Prostate gland (tissue), 2 donors: ENCODE measurements at regions not wholly inside any gene's neighbourhood (a gene's known extent, or its start where the extent isn't known, plus 50 kb on each side); places are given as distances from the start of the nearest gene placed in this dataset.

Experiments
- POLR2A ChIP-seq: fragments of 450-650 bp; IDR thresholded peaks from one replicate; pipeline ENCODE4 v1.6.1; 2016; ENCODE audit warnings: antibody characterized with exemption, mild to moderate bottlenecking
- POLR2AphosphoS5 ChIP-seq: sonication (generic); formaldehyde crosslinking; IDR thresholded peaks from one replicate; pipeline ENCODE4 v1.6.1; 2017; ENCODE audit warnings: antibody characterized with exemption
- TF ChIP-seq, protein P1 (sequence below), 4 experiments: fragments of 200-600 bp in 2 of 4; fragments of 450-650 bp in 2 of 4; sonication (generic) in 2 of 4; IDR thresholded peaks; 1 replicate in 3 of 4; 2 replicates in 1 of 4; pipeline ENCODE4 v1.5.1; 2016 to 2019; ENCODE audit warnings: antibody characterized with exemption in 4 of 4, mild to moderate bottlenecking in 2 of 4, moderate library complexity in 2 of 4

DNA sequence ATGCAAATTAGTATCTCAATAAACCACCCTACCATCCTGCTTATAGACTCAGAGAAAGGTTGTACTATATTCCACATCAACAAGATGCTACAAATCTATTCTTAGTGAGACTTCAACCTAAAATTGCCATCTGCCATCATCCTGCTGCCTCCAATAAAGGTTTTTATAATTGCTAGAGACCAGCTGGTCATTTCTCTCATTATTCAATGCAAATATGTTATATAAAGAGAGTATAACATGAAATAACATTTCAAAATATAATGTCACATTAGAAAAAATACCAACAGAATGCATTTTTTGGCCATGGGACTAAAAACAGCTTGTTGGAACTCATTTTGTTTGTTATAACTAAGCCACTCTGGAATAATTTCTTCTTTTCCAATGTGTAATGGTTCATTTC, 247.3 kb downstream of the LRIG3 start:
- TF ChIP-seq, protein P1, sequence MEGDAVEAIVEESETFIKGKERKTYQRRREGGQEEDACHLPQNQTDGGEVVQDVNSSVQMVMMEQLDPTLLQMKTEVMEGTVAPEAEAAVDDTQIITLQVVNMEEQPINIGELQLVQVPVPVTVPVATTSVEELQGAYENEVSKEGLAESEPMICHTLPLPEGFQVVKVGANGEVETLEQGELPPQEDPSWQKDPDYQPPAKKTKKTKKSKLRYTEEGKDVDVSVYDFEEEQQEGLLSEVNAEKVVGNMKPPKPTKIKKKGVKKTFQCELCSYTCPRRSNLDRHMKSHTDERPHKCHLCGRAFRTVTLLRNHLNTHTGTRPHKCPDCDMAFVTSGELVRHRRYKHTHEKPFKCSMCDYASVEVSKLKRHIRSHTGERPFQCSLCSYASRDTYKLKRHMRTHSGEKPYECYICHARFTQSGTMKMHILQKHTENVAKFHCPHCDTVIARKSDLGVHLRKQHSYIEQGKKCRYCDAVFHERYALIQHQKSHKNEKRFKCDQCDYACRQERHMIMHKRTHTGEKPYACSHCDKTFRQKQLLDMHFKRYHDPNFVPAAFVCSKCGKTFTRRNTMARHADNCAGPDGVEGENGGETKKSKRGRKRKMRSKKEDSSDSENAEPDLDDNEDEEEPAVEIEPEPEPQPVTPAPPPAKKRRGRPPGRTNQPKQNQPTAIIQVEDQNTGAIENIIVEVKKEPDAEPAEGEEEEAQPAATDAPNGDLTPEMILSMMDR (IDR thresholded peaks at IDR 0.05), result no peak
- TF ChIP-seq POLR2A, result no peak
- TF ChIP-seq POLR2AphosphoS5, result no peak
